GM20000 (cell line): ENCODE measurements at regions not wholly inside any gene's neighbourhood (a gene's known extent, or its start where the extent isn't known, plus 50 kb on each side); places are given as distances from the start of the nearest gene placed in this dataset.

ENCODE experiments used
- DNase-seq: peaks from one replicate; pipeline ENCODE4 v3.0.0; 2012; ENCODE audit warnings: low spot score
- TF ChIP-seq, protein P1 (sequence below): IDR thresholded peaks from 2 replicates; pipeline ENCODE4 v1.5.1; 2012; ENCODE audit warnings: mild to moderate bottlenecking, control low read depth; ENCODE audit errors: extremely low read depth, missing control alignments

DNA sequence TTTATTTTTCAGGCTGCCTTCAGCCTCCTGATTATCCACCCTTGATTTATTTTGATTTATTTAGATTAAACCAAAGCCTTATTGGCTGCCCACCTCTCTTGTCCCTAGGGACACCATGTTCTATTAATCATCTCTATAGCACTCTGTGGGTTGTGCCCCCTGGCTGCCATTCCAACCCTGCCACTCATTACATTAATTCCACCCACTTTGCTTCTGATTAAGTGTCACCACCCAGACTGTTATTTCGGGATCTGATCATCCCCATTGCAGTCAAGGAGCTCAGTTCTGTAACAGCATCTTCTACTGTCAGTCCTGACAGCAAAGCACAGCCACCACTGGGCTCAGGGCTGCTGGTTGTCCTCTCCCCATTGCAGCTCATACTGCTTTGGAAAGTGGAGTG is 175.1 kb upstream of the DDX18 start:
- TF ChIP-seq, protein P1, sequence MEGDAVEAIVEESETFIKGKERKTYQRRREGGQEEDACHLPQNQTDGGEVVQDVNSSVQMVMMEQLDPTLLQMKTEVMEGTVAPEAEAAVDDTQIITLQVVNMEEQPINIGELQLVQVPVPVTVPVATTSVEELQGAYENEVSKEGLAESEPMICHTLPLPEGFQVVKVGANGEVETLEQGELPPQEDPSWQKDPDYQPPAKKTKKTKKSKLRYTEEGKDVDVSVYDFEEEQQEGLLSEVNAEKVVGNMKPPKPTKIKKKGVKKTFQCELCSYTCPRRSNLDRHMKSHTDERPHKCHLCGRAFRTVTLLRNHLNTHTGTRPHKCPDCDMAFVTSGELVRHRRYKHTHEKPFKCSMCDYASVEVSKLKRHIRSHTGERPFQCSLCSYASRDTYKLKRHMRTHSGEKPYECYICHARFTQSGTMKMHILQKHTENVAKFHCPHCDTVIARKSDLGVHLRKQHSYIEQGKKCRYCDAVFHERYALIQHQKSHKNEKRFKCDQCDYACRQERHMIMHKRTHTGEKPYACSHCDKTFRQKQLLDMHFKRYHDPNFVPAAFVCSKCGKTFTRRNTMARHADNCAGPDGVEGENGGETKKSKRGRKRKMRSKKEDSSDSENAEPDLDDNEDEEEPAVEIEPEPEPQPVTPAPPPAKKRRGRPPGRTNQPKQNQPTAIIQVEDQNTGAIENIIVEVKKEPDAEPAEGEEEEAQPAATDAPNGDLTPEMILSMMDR: no peak

DNA sequence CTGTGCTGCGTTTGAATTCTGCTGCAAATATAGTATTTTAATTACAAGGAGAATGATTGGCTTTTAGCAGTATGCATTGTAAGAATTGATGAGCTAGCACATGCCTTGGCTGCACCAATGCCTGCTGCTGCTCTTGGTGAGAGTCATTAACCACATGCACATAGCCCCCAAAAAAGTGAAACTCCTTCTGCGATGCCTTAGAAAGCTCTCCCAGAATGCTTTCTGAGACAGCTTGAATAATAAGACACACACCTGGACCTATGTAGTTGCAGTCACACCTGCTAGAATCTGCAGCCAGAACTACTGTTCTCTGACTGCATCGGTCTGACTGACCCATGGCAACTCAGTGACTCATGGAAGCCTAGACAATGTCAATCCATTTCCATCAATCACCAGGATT is 170.1 kb upstream of the DDX18 start:
- TF ChIP-seq, protein P1: no peak
- no peak for DNase-seq

More for the DNA sequence above, 175.1 kb upstream of the DDX18 start:
- DNase-seq: no peak

- TF ChIP-seq, protein P1: no peak
- no peak for DNase-seq
These were observed 169.0 kb upstream of the DDX18 start for GRCh38 chr2:117645458-117645857.

DNA sequence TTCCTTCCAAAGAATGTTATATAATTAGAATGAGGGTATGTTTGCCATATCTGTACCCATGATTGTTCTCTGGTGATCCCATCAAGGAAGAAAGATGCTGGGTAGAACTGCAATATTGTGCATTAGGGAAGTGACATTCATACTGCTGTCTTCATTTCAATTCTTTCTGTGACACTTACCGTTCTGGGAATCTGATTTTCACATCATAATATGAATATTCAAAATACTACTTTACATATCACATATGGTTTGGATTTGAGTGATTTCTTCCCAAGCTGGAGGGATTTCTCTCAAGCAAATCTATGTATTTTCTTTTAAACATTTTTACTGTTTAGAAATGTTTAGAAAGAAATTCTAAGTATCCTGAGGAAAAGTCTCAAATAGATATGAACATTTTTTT is 168.4 kb upstream of the DDX18 start:
- no peak for DNase-seq
- TF ChIP-seq, protein P1: no peak

DNA sequence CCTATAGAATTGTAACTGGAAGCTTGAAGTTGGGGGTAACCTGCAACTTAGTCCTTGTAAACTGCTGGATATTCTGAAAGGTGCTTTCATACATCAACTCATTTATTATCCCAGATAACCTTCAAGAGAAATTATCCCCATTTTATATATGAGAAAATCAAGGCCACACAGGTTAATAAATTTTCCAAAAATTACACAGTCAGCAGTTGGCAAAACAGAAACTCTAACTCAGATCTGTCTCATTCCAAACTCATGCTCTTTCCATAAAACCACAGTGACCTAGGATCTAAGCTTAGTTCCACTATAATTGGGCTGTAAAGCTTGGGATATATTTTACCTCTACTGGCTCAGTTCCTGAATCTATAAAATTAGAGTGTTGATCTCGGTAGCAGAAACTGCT is 167.6 kb upstream of the DDX18 start:
- TF ChIP-seq, protein P1: no peak
- no peak for DNase-seq

GRCh38 chr2:117656546-117656945 is 157.9 kb upstream of the DDX18 start:
- DNase-seq: no peak
- TF ChIP-seq, protein P1: no peak

GRCh38 chr2:117661619-117662018 is 152.9 kb upstream of the DDX18 start:
- TF ChIP-seq, protein P1: no peak

GRCh38 chr2:117674172-117674571 is 140.3 kb upstream of the DDX18 start:
- TF ChIP-seq, protein P1: no peak
- DNase-seq: no peak

More at GRCh38 chr2:117661619-117662018, 152.9 kb upstream of the DDX18 start:
- DNase-seq: no peak
